GM13977 (cell line): ENCODE measurements at regions not wholly inside any gene's neighbourhood (a gene's known extent, or its start where the extent isn't known, plus 50 kb on each side); places are given as distances from the start of the nearest gene placed in this dataset.

Source experiments
- DNase-seq: peaks from one replicate; pipeline ENCODE4 v3.0.0; 2012; ENCODE audit warnings: low spot score
- CTCF ChIP-seq: IDR thresholded peaks from 2 replicates; pipeline ENCODE4 v1.5.1; 2012; ENCODE audit warnings: mild to moderate bottlenecking, control low read depth; ENCODE audit not compliant: insufficient read depth; ENCODE audit errors: extremely low read depth, missing control alignments
- in situ Hi-C: fragments of 300-500 bp; cut with MboI; formaldehyde crosslinking; loops from one replicate; pipeline ENCODE4 v1.12.0; 2022; ENCODE audit warnings: low sequenced_read_pairs, low pct_unique_long_range_greater_than_20kb, mixed read lengths, inconsistent platforms; ENCODE audit not compliant: unreplicated experiment

GRCh38 chr18:46378864-46379207 is 274.7 kb downstream of the HAUS1 start:
- no peak for TF ChIP-seq CTCF
- no peak for DNase-seq
- in situ Hi-C loops, result no loop called here

GRCh38 chr18:46379323-46379950 is 275.3 kb downstream of the HAUS1 start:
- in situ Hi-C loops, result no loop called here
- TF ChIP-seq CTCF, result no peak
- DNase-seq, result no peak

- no peak for TF ChIP-seq CTCF
- in situ Hi-C loops, result no loop called here
- no peak for DNase-seq
These were observed 271.9 kb downstream of the LOXHD1 start for GRCh38 chr18:46385124-46385523.

GRCh38 chr18:46386788-46387187 is 270.2 kb downstream of the LOXHD1 start:
- in situ Hi-C loops, result no loop called here
- TF ChIP-seq CTCF, result no peak
- no peak for DNase-seq

- in situ Hi-C loops, result no loop called here
- TF ChIP-seq CTCF, result no peak
- DNase-seq, result no peak
These were observed 269.4 kb downstream of the LOXHD1 start for GRCh38 chr18:46387441-46388131.

- in situ Hi-C loops, result no loop called here
- no peak for DNase-seq
- no peak for TF ChIP-seq CTCF
These were observed 268.7 kb downstream of the LOXHD1 start for GRCh38 chr18:46388286-46388685.
